SU-DHL-6 (cell line): ENCODE measurements at regions not wholly inside any gene's neighbourhood (a gene's known extent, or its start where the extent isn't known, plus 50 kb on each side); places are given as distances from the start of the nearest gene placed in this dataset.

ENCODE experiments used
- EZH2phosphoT487 ChIP-seq: fragments of 200-600 bp; sonication (generic), shearing (Covaris generic); conservative IDR thresholded peaks from 2 replicates; pipeline ENCODE4 v1.6.1; 2018; ENCODE audit warnings: mild to moderate bottlenecking, antibody characterized with exemption, low read length, moderate library complexity, mixed read lengths
- TF ChIP-seq, protein P1 (sequence below): fragments of 200-600 bp; sonication (generic); IDR thresholded peaks from one replicate; pipeline ENCODE4 v1.5.1; 2017; ENCODE audit warnings: antibody characterized with exemption, mild to moderate bottlenecking, low read length, moderate library complexity; ENCODE audit not compliant: insufficient read depth, poor library complexity, severe bottlenecking

DNA sequence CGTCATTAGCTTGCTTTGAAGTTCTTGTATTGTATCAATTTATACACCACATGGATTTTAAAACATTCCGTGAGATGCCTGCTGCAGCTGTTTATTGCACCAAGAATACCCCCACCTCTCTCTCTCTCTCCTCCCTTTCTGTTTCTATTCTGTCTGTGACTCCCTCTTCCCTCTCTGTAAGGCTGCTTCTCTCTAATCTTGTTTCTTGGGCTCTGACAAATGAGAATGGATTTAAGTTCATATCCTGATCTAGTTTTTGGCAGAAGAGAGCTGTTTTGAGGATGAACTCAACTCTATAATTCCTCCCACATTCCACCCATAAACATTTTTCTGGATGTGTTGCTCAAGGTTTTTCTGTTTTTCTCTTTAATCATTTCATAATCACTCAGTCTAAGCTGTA, 144.3 kb upstream of the FRY start:
- TF ChIP-seq, protein P1, sequence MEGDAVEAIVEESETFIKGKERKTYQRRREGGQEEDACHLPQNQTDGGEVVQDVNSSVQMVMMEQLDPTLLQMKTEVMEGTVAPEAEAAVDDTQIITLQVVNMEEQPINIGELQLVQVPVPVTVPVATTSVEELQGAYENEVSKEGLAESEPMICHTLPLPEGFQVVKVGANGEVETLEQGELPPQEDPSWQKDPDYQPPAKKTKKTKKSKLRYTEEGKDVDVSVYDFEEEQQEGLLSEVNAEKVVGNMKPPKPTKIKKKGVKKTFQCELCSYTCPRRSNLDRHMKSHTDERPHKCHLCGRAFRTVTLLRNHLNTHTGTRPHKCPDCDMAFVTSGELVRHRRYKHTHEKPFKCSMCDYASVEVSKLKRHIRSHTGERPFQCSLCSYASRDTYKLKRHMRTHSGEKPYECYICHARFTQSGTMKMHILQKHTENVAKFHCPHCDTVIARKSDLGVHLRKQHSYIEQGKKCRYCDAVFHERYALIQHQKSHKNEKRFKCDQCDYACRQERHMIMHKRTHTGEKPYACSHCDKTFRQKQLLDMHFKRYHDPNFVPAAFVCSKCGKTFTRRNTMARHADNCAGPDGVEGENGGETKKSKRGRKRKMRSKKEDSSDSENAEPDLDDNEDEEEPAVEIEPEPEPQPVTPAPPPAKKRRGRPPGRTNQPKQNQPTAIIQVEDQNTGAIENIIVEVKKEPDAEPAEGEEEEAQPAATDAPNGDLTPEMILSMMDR = no peak
- no peak for TF ChIP-seq EZH2phosphoT487
